ENCODE measurements at regions not wholly inside any gene's neighbourhood (a gene's known extent, or its start where the extent isn't known, plus 50 kb on each side); places are given as distances from the start of the nearest gene placed in this dataset.
A peak's percentile ranks its signal among the peaks of the same experiment; 100 is the strongest.
"Not testable (repeated sequence)": the region's sequence is repeated elsewhere in the genome, so short reads cannot be mapped to it uniquely, and the experiment has no call there.

DNA sequence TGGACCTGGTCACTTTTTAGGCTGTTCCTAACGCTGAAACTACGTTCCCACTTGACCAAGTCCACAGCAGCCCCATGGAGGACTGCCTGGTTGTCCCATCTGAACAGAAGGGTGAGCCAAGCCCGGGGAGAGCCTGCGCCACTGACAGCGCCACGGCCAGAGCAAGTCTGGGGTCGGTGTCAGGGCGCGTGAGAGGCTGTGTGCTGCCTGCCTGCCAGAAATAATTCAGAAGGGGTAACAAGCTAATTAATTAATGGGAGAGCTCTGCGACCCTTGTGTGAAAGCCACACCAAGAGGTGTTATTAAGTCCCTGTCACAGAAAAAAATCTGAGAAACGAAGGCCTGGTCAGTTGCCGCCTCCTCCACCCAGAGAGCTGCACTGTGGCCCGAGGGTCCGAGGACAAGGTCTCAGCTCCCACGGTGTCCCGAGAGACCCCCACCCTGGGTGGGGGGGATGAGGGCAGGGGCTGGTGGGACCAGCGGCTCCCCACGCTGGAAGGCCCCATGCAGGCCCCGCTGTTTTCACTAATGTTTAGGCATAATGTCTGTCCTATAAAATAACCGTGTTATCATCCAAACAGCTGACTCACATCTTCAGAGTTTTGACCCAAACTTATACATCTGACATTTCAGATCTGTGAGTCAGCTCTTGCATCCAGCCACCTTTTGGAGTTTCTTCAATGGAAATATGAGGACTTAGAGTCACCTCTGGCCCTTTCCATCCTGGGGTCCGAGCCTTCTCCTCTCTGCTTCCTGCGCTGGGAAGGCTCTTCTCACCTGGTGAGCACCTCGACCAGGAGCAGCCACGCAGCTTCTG, 58.5 kb downstream of the DLL1 start:
- no peak for DNase-seq

DNA sequence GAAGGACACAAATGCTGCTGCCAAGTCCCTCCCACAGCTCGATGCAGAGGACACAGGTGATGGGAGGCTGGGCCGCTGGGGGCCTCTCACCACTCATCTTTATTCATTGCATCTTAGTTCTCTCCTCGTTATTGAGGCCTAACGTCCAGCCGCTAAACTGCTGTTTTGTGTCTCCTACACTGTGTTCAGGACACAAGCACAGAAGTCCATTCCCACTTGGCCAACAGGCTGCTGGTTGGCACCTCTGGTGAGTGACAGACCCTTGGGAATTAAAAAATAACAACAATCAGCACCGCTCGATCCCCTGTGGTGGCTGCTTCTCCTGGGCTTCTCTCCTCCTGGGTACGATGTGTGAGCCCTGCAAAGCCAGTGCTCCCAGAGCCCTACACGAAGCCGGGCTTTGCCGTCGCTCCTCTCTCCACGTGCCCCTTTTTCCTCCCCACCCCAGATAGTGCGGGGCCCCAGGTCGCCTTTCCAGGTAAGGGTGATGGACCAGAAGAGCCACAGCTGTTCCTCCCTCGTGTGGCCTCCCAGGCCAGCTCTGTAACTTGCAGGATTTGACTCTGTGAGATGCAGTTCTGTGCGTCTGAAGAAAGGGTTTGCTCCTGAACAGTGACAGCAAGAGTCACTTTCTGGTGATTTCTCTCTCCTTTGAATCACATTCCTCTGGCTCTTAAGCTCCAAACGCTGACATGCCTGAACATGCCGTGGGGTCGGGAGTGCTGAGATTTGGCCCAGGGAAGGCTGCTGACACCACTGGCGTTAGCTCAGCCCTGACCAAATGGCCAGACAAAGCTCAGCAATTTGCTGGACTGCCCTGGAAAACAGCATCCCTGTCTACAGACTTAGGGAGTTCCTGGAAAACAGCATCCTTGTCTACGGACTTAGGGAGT, 59.3 kb downstream of the DLL1 start:
- DNase-seq: no peak

DNA sequence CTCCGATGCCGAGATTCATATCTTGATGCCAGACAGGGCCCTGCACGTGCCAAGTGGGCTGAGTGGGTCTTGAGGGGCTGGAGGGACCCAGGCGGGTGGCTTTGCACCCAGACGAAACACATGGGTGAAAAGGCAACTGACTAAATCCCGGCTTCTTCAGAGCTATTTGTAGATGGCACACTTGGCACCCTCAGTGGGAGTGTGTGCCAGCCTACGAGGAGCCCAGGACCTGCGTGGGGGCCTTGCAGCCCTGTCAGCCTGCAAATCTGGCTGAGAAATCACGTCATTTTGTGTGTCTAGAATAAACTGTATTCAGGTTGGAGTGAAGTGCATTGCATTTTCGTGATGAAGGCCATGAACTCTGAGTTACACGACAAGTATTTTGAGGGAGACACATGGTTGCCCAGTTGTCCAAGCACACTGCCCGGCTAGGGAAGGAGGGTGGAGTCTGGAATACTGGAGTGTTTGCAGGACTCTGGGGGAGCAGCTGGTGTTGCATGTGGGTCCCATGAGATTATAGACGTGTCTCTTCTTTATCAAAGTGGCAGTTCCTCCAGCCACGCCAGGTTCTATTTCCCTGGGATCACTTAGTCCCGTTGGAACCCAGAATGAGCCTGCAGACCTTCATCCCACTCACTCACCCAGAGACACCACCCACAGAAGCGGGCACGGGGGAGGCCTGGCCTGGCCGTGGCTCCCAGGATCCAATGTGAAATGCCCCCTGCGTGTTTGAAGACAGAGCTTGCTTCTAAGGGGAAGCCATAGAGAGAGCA, 60.2 kb downstream of the DLL1 start:
- no peak for DNase-seq

DNA sequence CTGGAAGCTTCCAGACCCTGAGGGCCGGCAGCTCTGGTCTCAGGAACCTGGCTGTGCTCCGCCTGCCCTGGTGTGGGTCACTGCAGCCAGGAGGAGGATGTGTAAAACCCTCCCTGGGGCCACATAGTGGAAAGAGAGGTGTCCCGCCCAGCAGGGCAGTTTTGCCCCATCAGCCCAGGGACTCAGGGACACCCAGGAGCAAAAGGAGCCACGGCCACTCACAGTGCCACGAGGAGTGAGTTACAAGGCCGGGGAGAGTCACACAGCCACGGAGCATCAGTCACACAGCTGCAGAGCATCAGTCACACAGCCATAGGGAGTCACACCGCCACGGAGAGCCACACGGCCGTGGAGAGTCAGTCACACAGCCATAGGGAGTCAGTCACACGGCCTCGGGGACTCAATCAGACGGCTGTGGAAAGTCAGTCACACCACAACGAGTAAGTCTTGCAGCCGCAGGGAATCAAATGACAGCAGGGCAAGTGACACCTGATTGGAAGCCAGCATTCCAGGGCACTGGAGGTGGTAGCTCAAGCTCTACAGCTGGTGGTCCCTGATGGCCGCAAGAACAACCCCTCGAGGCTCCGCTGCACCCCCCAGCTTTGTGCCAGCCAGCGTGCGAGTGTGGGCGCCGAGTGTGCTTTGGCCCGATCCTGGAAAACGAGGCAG, 60.9 kb downstream of the DLL1 start:
- no peak for DNase-seq

DNA sequence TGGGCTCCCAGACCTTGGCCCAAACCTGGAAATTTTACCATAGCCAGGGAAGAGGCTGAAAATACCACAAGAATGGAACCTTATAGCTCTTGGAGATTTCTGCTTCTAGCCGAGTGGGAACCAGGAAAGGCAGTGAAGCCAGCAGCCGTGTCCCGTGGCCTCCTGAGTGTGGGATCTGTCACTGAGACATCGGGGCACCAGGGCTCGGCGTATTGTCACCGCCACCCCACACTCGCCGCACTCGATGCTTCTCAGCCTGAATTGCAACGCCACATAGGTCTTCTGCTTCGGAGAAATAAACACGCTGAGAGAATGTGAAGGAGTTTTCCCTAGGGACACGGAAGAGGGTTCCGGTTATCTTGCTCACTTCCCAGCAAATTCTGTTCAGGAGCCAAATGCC, 61.5 kb downstream of the DLL1 start:
- no peak for DNase-seq

DNA sequence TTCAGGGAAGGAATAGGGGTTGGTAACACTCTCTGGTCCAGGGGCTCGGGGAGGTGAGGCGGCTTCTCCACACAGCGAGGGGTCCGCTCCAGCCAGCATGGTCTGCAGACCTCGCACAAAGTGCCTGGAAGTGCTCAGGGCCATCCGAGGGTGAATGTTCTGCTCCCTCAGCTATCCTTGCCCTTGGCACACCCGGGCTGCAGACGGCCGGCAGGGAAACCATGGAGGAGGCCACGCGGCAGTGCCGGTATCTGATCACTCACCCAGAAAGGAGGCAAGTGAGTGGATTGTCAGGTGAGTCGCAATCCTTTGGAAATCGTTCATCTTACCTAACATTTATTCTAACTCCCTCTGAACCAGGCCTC, 62.0 kb downstream of the DLL1 start:
- DNase-seq: no peak

DNA sequence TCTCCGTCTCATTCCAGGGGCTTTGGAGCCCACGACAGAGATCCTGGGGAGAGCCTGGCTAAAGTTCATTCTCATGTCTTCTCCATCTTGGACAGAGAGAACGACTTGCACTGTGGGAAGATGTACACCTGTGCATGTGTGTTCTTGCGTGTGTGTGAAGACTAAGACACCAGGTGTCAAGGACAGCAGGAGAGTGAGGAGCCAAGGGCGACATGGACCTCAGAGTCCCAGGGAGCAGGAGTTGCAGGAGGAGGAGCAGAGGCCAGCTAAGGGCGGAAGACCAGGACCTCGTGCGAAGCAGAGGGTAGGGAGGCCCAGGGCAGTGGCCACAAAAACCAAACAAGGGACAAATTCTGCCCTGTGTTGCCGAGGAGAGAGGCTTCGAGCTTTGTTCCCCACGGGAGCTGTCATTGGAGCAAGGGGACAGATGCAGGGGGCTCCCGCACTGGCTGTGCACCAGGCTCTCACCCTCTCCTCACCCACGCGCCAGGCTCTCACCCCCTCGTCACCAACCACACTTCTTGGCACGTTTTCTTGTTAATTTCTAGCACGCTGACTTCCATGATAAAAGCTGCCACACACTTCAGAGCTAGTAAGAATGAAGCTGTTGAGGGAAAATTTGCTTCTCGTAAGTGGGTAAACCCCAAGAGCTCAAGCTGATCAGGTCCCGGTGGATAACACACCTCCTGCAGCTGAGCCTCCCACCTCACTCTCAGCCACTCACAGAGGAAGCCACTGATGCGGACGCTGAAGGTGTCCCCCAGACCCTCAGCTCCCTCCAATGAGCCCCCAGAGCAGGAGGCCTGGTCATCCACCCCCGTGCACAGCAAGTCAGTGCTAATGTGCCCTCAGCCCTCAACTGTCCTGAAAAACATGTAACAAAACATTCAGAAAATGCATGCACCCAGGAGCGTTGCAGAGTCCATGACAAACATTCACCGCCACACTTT, 62.6 kb downstream of the DLL1 start:
- DNase-seq: no peak

DNA sequence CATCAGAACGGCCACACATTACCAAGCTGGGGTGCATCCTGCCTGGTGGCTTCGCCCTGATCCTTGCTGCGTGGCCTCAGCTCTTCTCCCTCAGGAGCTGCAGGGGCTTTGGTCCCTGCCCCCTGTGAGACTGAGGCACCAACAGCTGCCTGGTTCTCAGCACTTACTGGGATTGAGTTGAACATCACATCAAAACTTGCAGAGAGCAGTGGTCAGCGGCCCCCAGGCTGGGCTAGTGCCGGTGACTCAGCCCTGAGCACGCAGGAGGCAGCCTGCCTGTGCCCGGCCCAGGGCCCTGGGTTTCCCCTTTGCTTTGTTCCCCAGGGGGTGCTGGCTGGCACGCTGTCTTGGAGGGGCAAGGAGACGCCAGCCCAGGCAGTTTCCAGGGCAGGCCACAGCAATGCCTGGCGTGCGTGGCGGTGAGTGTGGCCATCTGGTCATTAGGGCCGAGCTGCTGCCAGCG, 63.3 kb downstream of the DLL1 start:
- DNase-seq: no peak

DNA sequence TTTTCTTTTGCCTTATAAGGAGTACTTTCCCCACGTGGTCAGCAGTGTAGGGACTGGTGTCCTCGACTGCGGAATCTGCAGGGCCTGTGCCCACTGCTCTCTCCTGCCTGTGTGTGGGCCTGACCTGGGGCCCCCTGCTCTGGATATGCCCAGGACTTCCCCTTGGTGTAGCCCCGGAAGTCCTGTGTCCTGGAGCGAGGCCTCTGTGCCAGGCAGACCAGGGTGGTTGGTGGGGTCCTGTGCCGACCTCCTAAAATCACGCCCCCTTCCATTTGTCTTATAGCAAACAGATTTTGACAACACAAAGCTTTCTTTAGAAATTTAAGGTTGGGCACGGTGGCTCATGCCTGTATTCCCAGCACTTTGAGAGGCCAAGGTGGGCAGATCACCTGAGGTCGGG, 64.2 kb downstream of the DLL1 start:
- DNase-seq: no peak

DNA sequence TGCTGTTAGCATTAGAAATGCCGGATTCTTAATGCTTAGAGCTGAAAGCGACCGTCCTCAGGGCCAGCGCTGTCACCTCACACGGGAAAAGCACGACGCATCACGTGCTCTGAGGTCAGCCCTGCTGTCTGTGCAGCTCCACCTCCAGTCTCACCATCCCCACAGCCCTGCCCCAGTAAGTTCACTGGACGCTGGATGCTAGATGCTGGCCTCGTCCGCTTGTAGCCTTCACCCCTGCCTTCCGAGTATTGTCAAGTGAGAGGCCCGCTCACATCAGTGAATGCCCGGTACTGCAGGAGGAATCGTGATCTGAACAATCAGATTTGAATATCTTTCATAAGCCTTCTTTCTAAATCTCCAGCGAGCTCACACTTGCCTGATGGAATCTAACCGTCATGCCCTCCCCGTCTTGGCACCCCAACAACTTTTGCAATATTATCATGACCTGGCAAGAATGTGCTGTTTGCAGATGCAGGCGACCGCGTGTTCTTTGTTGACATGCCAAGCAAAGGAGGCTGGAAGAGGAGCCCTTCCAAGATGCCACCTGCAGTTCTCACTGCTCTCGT, 64.9 kb downstream of the DLL1 start:
- DNase-seq: no peak

DNA sequence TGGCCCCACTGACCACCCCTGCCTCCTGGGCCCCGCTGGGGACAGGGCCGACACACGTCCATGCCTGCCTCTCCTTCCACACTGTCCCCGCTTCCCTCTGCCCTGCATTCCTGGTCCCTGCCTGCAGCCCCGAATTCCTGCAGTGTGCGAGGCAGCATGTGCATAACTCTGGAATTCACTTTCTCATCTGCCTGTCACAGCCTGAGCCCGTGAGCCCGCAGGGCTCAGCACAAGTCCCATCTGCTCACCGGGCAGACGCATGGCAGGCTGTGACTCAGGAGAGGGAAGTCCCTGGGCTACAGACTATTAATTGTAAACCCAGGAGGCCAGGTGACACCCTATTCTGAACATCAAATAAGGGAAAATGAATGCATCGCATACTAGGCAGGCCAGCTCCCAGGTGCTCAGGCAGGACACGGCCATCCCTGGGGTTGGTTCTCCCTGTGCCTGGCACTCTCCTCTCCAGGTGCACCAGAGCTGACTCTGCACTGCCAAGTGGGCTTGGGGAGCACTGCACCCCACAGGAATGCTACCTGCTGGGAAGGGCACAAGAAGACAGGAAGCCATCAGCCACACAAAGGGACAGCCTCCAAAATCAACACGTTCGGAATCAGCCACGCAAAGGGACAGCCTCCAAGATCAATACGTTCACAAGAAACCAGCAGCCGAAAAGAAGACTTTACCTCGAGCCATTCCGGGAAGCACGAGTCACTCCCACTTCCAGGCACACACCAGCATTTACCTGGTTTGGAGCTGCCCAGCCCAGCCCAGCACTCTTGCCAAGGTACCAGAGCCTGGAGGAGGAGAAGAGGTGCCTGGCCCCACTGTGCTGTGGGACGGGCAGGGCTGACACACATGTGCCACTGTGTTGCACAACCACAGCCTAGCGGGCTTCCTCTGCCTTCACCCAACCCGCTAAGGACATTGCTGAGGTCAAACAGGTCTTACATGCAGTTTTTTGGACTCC, 65.9 kb downstream of the DLL1 start:
- no peak for DNase-seq

DNA sequence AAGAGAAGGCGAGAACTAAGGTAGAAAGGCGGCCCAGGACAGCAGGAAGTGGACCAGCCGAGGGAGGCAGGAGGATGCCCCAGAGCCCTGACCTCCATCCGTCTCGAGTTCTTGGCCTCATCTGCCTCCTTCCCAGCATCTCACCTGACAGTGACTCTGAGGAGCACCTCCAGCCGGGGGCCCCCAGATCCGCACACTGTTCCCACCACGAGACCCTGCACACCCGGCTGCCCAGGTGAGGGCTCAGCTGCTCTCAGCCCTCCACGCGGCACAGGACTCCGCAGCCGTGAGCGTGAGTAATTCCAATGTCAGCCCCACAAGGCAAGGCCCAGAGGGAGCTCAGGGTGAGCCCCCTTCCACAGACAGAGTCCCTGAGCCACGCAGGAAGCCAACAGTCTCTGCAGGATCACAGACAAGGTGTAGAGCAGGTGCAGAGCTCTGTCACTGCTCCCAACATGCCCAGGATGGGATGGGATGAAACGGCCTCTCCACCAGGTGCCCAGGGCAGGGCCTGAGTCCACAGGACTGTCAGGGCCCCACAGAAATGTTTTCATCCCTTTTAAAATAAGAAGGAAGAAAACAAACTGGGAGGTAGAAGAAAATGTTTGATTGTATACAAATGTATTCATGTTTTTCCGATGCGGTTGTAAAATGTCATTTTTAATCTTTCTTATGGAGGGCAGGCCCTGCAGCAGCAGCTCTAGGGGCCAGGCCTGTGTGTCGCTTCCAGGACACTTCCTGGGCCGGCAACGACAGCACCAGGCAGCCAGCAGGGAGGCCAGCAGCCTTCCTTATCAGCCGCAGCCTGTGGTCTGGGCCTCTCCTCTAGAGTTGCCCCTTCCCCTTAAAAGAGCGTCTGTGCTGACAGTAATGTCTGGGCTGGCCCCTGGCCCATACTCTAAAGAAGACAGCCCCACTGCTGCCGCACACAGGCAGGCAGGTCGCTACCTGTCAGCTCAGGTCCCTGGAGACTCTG, 66.9 kb downstream of the DLL1 start:
- DNase-seq: no peak

DNA sequence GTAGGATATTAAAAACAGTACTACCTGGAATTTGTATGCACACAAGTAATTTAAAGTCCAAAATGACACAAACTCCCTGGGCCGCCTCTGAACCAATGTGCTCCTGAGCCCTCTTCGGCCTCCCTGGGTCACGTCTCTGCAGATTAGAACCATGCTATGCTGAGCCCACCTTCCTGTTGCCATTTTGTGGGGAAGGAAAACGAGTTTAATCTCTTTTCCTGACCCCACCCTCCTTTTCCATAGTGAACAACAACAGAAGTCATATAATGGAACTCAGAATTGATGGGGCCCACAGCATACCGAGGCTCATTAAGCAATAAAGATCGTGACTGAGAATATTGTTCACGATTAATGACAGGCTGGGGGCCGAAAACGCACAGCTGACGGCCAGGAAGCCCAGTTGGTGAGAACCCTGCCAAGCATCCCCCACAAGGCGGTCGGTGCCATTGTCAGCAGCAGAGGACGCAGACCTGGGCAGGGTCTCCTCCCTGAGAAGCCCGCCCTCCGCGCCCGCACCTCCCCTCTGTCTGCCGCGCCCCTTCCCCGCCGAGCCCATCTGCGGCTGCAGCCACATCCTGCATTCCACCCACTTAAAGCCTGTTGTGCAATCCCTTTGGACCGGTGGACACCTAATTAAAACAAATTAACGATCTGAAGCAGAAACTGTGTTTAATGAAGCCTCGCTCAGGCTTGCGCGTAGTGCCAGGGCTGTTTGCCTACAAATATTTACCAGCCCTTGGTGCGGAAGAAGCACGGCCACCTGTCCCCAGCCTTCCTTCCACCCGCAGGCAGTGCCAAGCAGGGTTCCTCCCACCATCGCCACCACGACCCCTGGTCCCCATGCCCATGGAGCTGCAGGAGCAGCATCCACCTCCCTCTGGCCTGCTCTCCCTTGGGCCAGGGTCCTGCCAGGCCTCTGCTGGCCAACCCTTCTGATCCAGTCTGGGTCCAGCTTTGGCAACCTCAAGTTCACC, 68.1 kb downstream of the DLL1 start:
- DNase-seq: peak; percentile 74

DNA sequence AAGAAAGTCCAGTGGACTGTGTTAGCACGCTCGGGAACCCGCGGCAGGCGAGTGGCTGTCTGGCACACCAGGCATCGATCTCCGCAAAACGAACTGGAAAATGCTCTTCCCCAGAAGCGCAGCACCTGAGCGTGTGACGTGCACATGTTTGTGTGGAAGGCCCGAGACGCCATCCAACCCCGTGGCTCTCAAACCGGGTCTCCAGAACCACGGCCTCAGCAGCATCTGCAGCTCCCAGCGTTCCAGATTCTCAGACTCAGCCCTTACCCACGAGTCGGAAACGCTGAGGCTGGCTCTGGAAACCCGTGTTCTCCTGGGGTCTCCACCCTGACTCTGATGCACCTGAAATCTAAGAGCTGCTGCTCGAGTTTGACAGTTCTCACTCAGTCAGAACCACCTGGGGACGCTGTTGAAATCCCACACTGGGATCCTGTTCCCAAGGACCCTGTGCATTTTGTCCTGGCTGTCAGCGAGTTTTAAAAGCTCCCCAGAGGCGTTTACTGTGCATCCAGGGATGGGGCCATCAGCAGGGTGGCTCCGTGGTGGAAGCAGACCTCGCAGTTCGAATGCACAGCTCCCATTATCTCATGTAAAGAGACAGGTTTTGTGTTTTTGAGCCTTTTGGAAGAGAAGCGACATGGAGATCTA, 69.0 kb downstream of the DLL1 start:
- no peak for DNase-seq

DNA sequence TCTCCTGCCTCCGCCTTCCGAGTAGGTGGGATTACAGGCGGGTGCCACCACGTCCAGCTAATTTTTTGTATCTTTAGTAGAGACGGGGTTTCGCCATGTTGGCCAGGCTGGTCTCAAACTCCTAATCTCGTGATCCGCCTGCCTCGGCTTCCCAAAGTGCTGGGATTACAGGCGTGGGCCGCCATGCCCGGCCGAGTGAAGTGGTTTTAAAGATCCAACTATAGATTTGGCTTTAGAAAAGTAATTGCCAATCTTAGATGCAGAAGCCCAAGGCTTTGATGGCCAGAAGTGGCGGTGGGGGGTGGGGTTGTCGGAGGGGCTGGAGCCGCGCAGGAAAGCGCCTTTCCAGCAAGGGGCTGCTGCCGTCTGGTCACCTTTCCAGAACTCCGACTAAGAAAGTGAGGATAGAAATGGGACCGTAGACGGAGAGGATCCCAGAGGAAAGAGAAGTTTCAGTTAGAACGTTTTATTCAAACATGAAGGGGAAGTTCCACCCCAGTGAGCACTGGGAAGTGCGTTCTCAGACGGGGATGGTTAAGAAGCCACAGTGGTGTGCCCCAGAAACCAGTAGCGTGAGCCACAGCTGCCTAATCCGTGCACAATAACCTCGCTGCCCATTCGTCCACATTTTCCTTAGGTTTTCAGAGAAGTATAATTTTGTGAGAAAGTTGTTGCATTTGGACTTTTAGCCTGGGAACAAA, 69.7 kb downstream of the DLL1 start:
- DNase-seq: no peak

DNA sequence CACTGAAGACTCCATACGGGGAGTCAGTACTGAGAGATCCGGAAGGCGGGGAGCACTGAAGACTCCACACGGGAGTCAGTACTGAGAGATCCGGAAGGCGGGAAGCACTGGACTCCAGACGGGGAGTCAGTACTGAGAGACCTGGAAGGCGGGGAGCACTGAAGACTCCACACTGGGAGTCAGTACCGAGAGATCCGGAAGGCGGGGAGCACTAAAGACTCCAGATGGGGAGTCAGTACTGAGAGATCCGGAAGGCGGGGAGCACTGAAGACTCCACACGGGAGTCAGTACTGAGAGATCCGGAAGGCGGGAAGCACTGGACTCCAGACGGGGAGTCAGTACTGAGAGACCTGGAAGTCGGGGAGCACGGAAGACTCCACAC, 77.2 kb downstream of the DLL1 start:
- DNase-seq: not testable (repeated sequence)

Measured in COR-L47 (cell line).